HEK293 (cell line): ENCODE measurements at regions not wholly inside any gene's neighbourhood (a gene's known extent, or its start where the extent isn't known, plus 50 kb on each side); places are given as distances from the start of the nearest gene placed in this dataset.

Experiments used
- CTCF ChIA-PET: fragments of 350-600 bp; formaldehyde crosslinking; extraction: SDS; loops from one replicate; lab custom pipeline; 2021; ENCODE audit warnings: antibody characterized with exemption; lab: Yijun Ruan, JAX
- POLR2A ChIA-PET: fragments of 300-600 bp; formaldehyde crosslinking; extraction: SDS; loops from one replicate; lab custom pipeline; 2020; ENCODE audit warnings: antibody characterized with exemption, inconsistent platforms; lab: Yijun Ruan, JAX
- H3K27ac ChIP-seq: fragments of 200-500 bp; sonication (Bioruptor generic); 2 replicates; pipeline ENCODE4 v1.5.1; 2014; ENCODE audit warnings: low read depth, low read length, control low read depth, inconsistent platforms; ENCODE audit errors: extremely low read depth
- H3K36me3 ChIP-seq, 2 experiments: fragments of 200-500 bp in 1 of 2; sonication (Bioruptor generic) in 1 of 2; 1 replicate in 1 of 2; 2 replicates in 1 of 2; pipeline ENCODE4 v1.5.1; 2014 to 2017; ENCODE audit warnings: inconsistent platforms in 2 of 2, low read length in 2 of 2; ENCODE audit not compliant: control insufficient read depth in 2 of 2, insufficient read depth in 1 of 2
- H3K4me1 ChIP-seq: fragments of 200-500 bp; sonication (Bioruptor generic); 2 replicates; pipeline ENCODE4 v1.5.1; 2014; ENCODE audit warnings: mild to moderate bottlenecking, low read length, inconsistent platforms; ENCODE audit not compliant: control insufficient read depth, insufficient read depth
- H3K4me3 ChIP-seq: 2 replicates; pipeline ENCODE4 v1.5.1; 2011; ENCODE audit warnings: low read depth, mild to moderate bottlenecking, control low read depth, low read length, moderate library complexity
- H3K9me3 ChIP-seq: fragments of 200-500 bp; sonication (Bioruptor generic); 2 replicates; pipeline ENCODE4 v1.5.1; 2014; ENCODE audit warnings: low read depth, low read length, inconsistent platforms; ENCODE audit not compliant: control insufficient read depth, insufficient read depth
- KLF9 ChIP-seq: fragments of 450-650 bp; formaldehyde crosslinking; IDR thresholded peaks from 2 replicates; pipeline ENCODE4 v1.5.1; 2016; ENCODE audit warnings: missing biosample characterization, missing genetic modification characterization, low read depth
- SCRT1 ChIP-seq: fragments of 450-650 bp; formaldehyde crosslinking; IDR thresholded peaks from 2 replicates; pipeline ENCODE4 v1.5.1; 2016; ENCODE audit warnings: missing biosample characterization, missing genetic modification characterization, borderline replicate concordance
- TCF7L2 ChIP-seq: IDR thresholded peaks from 2 replicates; pipeline ENCODE4 v1.6.1; 2011; ENCODE audit warnings: low read depth, mild to moderate bottlenecking, inconsistent platforms, low read length, moderate library complexity, borderline replicate concordance
- WT1 ChIP-seq: fragments of 450-650 bp; formaldehyde crosslinking; IDR thresholded peaks from 2 replicates; pipeline ENCODE4 v1.5.1; 2016; ENCODE audit warnings: missing biosample characterization, missing genetic modification characterization
- ZNF155 ChIP-seq: fragments of 450-650 bp; formaldehyde crosslinking; IDR thresholded peaks from 2 replicates; pipeline ENCODE4 v1.5.1; 2016; ENCODE audit warnings: missing biosample characterization, missing genetic modification characterization
- ZNF202 ChIP-seq: fragments of 450-650 bp; formaldehyde crosslinking; IDR thresholded peaks from 2 replicates; pipeline ENCODE4 v1.5.1; 2016; ENCODE audit warnings: missing biosample characterization, missing genetic modification characterization, borderline replicate concordance
- ZNF221 ChIP-seq: fragments of 450-650 bp; formaldehyde crosslinking; IDR thresholded peaks from 2 replicates; pipeline ENCODE4 v1.5.1; 2017; ENCODE audit warnings: missing biosample characterization, missing genetic modification characterization, borderline replicate concordance
- ZNF23 ChIP-seq: fragments of 450-650 bp; formaldehyde crosslinking; IDR thresholded peaks from 2 replicates; pipeline ENCODE4 v1.5.1; 2016; ENCODE audit warnings: missing biosample characterization, missing genetic modification characterization, borderline replicate concordance
- ZNF266 ChIP-seq: fragments of 450-650 bp; formaldehyde crosslinking; IDR thresholded peaks from 2 replicates; pipeline ENCODE4 v1.5.1; 2016; ENCODE audit warnings: missing biosample characterization, missing genetic modification characterization, low read depth
- ZNF404 ChIP-seq: fragments of 450-650 bp; formaldehyde crosslinking; IDR thresholded peaks from 2 replicates; pipeline ENCODE4 v1.5.1; 2017; ENCODE audit warnings: missing biosample characterization, missing genetic modification characterization
- ZNF654 ChIP-seq: fragments of 450-650 bp; formaldehyde crosslinking; IDR thresholded peaks from 2 replicates; pipeline ENCODE4 v1.5.1; 2016; ENCODE audit warnings: low read depth, missing biosample characterization, missing genetic modification characterization
- TF ChIP-seq, protein P1 (sequence below): fragments of 450-650 bp; formaldehyde crosslinking; IDR thresholded peaks from 2 replicates; pipeline ENCODE4 v1.5.1; 2016; ENCODE audit warnings: missing biosample characterization, missing genetic modification characterization, borderline replicate concordance
- TF ChIP-seq, protein P2 (sequence below): fragments of 450-650 bp; formaldehyde crosslinking; IDR thresholded peaks from 2 replicates; pipeline ENCODE4 v1.5.1; 2016; ENCODE audit warnings: missing biosample characterization, missing genetic modification characterization, borderline replicate concordance
- TF ChIP-seq, protein P3 (sequence below): fragments of 450-650 bp; formaldehyde crosslinking; IDR thresholded peaks from 2 replicates; pipeline ENCODE4 v1.5.1; 2016; ENCODE audit warnings: missing biosample characterization, missing genetic modification characterization
- TF ChIP-seq, protein P4 (sequence below): fragments of 450-650 bp; formaldehyde crosslinking; IDR thresholded peaks from 2 replicates; pipeline ENCODE4 v1.5.1; 2016; ENCODE audit warnings: missing biosample characterization, missing genetic modification characterization, borderline replicate concordance
- TF ChIP-seq, protein P5 (sequence below): fragments of 450-650 bp; IDR thresholded peaks from 2 replicates; pipeline ENCODE4 v1.5.1; 2018; ENCODE audit warnings: missing biosample characterization, missing genetic modification characterization

DNA sequence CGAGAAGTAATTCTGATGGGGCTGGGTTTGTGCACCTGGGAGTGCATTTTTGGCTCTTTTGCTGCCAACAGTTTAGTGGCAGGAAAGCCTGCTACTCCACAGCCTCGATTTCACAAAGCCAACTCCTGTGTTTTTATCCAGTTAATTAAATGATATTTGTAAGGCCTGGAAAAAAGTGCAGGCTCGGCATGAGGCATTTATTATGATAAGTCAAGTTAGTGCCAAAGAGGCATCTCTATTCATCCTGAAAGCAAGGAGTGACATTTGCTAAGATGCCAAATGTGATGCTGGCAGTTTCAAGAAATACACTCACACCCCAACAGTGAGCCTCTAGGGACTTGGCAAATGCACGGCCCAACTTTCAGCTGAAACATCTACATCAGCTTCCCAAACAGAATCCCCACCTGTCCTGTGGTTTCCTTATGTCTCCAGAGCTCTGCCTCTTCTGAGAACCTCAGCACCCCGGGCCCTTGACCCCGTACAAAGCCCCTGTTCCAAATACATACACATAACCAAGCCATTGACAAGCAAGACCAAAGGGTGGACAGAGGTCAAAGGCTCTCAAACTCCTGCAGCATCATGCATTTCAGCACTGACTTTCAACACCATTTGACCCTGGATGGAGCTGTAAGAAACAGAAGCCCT lies 955.1 kb upstream of the TMEM132C start:
- POLR2A ChIA-PET: no interaction called here
- Histone ChIP-seq H3K36me3 (no peaks in the 10 kb centered on the region), H3K27ac (no peak overlapping the region), H3K9me3 (no peaks in the 10 kb centered on the region), H3K4me1 (no peaks in the 10 kb centered on the region), H3K4me3 (no peak overlapping the region)
- no peak for TF ChIP-seq ZNF23 (tag by site-specific recombination)
- TF ChIP-seq WT1 (tag by site-specific recombination): no peak
- TF ChIP-seq ZNF202: no peak
- no peak for TF ChIP-seq TCF7L2
- TF ChIP-seq, protein P1, sequence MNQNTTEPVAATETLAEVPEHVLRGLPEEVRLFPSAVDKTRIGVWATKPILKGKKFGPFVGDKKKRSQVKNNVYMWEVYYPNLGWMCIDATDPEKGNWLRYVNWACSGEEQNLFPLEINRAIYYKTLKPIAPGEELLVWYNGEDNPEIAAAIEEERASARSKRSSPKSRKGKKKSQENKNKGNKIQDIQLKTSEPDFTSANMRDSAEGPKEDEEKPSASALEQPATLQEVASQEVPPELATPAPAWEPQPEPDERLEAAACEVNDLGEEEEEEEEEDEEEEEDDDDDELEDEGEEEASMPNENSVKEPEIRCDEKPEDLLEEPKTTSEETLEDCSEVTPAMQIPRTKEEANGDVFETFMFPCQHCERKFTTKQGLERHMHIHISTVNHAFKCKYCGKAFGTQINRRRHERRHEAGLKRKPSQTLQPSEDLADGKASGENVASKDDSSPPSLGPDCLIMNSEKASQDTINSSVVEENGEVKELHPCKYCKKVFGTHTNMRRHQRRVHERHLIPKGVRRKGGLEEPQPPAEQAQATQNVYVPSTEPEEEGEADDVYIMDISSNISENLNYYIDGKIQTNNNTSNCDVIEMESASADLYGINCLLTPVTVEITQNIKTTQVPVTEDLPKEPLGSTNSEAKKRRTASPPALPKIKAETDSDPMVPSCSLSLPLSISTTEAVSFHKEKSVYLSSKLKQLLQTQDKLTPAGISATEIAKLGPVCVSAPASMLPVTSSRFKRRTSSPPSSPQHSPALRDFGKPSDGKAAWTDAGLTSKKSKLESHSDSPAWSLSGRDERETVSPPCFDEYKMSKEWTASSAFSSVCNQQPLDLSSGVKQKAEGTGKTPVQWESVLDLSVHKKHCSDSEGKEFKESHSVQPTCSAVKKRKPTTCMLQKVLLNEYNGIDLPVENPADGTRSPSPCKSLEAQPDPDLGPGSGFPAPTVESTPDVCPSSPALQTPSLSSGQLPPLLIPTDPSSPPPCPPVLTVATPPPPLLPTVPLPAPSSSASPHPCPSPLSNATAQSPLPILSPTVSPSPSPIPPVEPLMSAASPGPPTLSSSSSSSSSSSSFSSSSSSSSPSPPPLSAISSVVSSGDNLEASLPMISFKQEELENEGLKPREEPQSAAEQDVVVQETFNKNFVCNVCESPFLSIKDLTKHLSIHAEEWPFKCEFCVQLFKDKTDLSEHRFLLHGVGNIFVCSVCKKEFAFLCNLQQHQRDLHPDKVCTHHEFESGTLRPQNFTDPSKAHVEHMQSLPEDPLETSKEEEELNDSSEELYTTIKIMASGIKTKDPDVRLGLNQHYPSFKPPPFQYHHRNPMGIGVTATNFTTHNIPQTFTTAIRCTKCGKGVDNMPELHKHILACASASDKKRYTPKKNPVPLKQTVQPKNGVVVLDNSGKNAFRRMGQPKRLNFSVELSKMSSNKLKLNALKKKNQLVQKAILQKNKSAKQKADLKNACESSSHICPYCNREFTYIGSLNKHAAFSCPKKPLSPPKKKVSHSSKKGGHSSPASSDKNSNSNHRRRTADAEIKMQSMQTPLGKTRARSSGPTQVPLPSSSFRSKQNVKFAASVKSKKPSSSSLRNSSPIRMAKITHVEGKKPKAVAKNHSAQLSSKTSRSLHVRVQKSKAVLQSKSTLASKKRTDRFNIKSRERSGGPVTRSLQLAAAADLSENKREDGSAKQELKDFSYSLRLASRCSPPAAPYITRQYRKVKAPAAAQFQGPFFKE (tag by site-specific recombination): no peak
- TF ChIP-seq KLF9 (tag by site-specific recombination): no peak
- TF ChIP-seq ZNF266 (tag by site-specific recombination): no peak
- TF ChIP-seq, protein P2, sequence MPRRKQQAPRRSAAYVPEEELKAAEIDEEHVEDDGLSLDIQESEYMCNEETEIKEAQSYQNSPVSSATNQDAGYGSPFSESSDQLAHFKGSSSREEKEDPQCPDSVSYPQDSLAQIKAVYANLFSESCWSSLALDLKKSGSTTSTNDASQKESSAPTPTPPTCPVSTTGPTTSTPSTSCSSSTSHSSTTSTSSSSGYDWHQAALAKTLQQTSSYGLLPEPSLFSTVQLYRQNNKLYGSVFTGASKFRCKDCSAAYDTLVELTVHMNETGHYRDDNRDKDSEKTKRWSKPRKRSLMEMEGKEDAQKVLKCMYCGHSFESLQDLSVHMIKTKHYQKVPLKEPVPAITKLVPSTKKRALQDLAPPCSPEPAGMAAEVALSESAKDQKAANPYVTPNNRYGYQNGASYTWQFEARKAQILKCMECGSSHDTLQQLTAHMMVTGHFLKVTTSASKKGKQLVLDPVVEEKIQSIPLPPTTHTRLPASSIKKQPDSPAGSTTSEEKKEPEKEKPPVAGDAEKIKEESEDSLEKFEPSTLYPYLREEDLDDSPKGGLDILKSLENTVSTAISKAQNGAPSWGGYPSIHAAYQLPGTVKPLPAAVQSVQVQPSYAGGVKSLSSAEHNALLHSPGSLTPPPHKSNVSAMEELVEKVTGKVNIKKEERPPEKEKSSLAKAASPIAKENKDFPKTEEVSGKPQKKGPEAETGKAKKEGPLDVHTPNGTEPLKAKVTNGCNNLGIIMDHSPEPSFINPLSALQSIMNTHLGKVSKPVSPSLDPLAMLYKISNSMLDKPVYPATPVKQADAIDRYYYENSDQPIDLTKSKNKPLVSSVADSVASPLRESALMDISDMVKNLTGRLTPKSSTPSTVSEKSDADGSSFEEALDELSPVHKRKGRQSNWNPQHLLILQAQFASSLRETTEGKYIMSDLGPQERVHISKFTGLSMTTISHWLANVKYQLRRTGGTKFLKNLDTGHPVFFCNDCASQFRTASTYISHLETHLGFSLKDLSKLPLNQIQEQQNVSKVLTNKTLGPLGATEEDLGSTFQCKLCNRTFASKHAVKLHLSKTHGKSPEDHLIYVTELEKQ (tag by site-specific recombination): no peak
- TF ChIP-seq, protein P3, sequence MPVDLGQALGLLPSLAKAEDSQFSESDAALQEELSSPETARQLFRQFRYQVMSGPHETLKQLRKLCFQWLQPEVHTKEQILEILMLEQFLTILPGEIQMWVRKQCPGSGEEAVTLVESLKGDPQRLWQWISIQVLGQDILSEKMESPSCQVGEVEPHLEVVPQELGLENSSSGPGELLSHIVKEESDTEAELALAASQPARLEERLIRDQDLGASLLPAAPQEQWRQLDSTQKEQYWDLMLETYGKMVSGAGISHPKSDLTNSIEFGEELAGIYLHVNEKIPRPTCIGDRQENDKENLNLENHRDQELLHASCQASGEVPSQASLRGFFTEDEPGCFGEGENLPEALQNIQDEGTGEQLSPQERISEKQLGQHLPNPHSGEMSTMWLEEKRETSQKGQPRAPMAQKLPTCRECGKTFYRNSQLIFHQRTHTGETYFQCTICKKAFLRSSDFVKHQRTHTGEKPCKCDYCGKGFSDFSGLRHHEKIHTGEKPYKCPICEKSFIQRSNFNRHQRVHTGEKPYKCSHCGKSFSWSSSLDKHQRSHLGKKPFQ: no peak
- TF ChIP-seq SCRT1: no peak
- TF ChIP-seq ZNF221 (tag by site-specific recombination): no peak
- no peak for TF ChIP-seq ZNF654 (tag by site-specific recombination)
- no peak for TF ChIP-seq ZNF404 (tag by site-specific recombination)
- TF ChIP-seq ZNF155 (tag by site-specific recombination): no peak
- TF ChIP-seq, protein P4, sequence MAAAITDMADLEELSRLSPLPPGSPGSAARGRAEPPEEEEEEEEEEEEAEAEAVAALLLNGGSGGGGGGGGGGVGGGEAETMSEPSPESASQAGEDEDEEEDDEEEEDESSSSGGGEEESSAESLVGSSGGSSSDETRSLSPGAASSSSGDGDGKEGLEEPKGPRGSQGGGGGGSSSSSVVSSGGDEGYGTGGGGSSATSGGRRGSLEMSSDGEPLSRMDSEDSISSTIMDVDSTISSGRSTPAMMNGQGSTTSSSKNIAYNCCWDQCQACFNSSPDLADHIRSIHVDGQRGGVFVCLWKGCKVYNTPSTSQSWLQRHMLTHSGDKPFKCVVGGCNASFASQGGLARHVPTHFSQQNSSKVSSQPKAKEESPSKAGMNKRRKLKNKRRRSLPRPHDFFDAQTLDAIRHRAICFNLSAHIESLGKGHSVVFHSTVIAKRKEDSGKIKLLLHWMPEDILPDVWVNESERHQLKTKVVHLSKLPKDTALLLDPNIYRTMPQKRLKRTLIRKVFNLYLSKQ: no peak
- TF ChIP-seq, protein P5, sequence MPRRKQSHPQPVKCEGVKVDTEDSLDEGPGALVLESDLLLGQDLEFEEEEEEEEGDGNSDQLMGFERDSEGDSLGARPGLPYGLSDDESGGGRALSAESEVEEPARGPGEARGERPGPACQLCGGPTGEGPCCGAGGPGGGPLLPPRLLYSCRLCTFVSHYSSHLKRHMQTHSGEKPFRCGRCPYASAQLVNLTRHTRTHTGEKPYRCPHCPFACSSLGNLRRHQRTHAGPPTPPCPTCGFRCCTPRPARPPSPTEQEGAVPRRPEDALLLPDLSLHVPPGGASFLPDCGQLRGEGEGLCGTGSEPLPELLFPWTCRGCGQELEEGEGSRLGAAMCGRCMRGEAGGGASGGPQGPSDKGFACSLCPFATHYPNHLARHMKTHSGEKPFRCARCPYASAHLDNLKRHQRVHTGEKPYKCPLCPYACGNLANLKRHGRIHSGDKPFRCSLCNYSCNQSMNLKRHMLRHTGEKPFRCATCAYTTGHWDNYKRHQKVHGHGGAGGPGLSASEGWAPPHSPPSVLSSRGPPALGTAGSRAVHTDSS (tag by site-specific recombination): no peak
- CTCF ChIA-PET: no interaction called here
